Stimulated activated CD8-positive, alpha-beta memory T cell treated with anti-CD3 and anti-CD28 coated beads, Interleukin-12 subunit alpha, Interleukin-12 subunit beta, amount 100 ng/mL, for 24 hours (primary cell): ENCODE measurements at regions not wholly inside any gene's neighbourhood (a gene's known extent, or its start where the extent isn't known, plus 50 kb on each side); places are given as distances from the start of the nearest gene placed in this dataset.

ENCODE experiments used
- DNase-seq: peaks from one replicate; pipeline ENCODE4 v3.0.0-alpha.2; 2020; ENCODE audit errors: extremely low read depth

GRCh38 chr13:50071379-50071778 lies 56.1 kb downstream of the KCNRG start:
- DNase-seq: no peak

GRCh38 chr13:50072676-50073075 lies 57.4 kb downstream of the KCNRG start:
- DNase-seq: no peak

- DNase-seq: no peak
These were observed 58.1 kb downstream of the KCNRG start for GRCh38 chr13:50073340-50073739.

- no peak for DNase-seq
These were observed 59.6 kb downstream of the KCNRG start for GRCh38 chr13:50074843-50075242.

GRCh38 chr13:50075619-50076097 lies 60.4 kb downstream of the KCNRG start:
- DNase-seq: no peak

GRCh38 chr13:50077431-50077830 lies 62.2 kb downstream of the KCNRG start:
- no peak for DNase-seq

- DNase-seq: no peak
These were observed 63.1 kb downstream of the KCNRG start for GRCh38 chr13:50078231-50078894.

- DNase-seq: no peak
These were observed 63.8 kb downstream of the KCNRG start for GRCh38 chr13:50078895-50079654.

GRCh38 chr13:50079655-50080202 lies 64.5 kb downstream of the KCNRG start:
- no peak for DNase-seq

- DNase-seq: no peak
These were observed 65.1 kb downstream of the KCNRG start for GRCh38 chr13:50080203-50080910.

GRCh38 chr13:50080911-50081678 lies 65.9 kb downstream of the KCNRG start:
- DNase-seq: no peak

- DNase-seq: peak; percentile 94
These were observed 66.6 kb downstream of the KCNRG start for GRCh38 chr13:50081679-50082425.

GRCh38 chr13:50082426-50083281 lies 67.4 kb downstream of the KCNRG start:
- peak; percentile 56 for DNase-seq

- no peak for DNase-seq
These were observed 69.8 kb downstream of the KCNRG start for GRCh38 chr13:50085063-50085462.

- DNase-seq: no peak
These were observed 74.4 kb downstream of the KCNRG start for GRCh38 chr13:50089633-50090032.

- DNase-seq: no peak
These were observed 75.0 kb downstream of the KCNRG start for GRCh38 chr13:50090211-50090610.

GRCh38 chr13:50094615-50095293 lies 79.5 kb downstream of the KCNRG start:
- no peak for DNase-seq

GRCh38 chr13:50098693-50099092 lies 83.4 kb downstream of the KCNRG start:
- DNase-seq: no peak

GRCh38 chr13:50099473-50099872 lies 84.2 kb downstream of the KCNRG start:
- DNase-seq: no peak
